ENCODE measurements at regions not wholly inside any gene's neighbourhood (a gene's known extent, or its start where the extent isn't known, plus 50 kb on each side); places are given as distances from the start of the nearest gene placed in this dataset.

GRCh38 chr21:38997051-38997842 is 186.0 kb downstream of the PSMG1 start:
- no peak for DNase-seq

GRCh38 chr21:38996355-38996754 is 186.9 kb downstream of the PSMG1 start:
- DNase-seq, result no peak

GRCh38 chr21:38995731-38996130 is 187.5 kb downstream of the PSMG1 start:
- no peak for DNase-seq

GRCh38 chr21:38995071-38995669 is 188.1 kb downstream of the PSMG1 start:
- DNase-seq, result no peak

- DNase-seq, result no peak
Measured at GRCh38 chr21:38994042-38994441, 188.3 kb downstream of the ETS2 start.

GRCh38 chr21:38993561-38993960 is 187.8 kb downstream of the ETS2 start:
- no peak for DNase-seq

GRCh38 chr21:38992737-38993136 is 187.0 kb downstream of the ETS2 start:
- no peak for DNase-seq

GRCh38 chr21:38990424-38990794 is 184.7 kb downstream of the ETS2 start:
- no peak for DNase-seq

GRCh38 chr21:38989745-38990423 is 184.2 kb downstream of the ETS2 start:
- DNase-seq, result no peak

GRCh38 chr21:38989379-38989744 is 183.6 kb downstream of the ETS2 start:
- DNase-seq, result no peak

- no peak for DNase-seq
Measured at GRCh38 chr21:38988509-38989378, 183.0 kb downstream of the ETS2 start.

GRCh38 chr21:38987633-38988508 is 182.1 kb downstream of the ETS2 start:
- DNase-seq, result peak; percentile 46

GRCh38 chr21:38986806-38987632 is 181.3 kb downstream of the ETS2 start:
- no peak for DNase-seq

GRCh38 chr21:38986406-38986805 is 180.7 kb downstream of the ETS2 start:
- DNase-seq, result no peak

GRCh38 chr21:38985568-38986378 is 180.0 kb downstream of the ETS2 start:
- DNase-seq, result no peak

- no peak for DNase-seq
Measured at GRCh38 chr21:38984982-38985567, 179.3 kb downstream of the ETS2 start.

- DNase-seq, result no peak
Measured at GRCh38 chr21:38984568-38984967, 178.8 kb downstream of the ETS2 start.

- no peak for DNase-seq
Measured at GRCh38 chr21:38983560-38983959, 177.8 kb downstream of the ETS2 start.

GRCh38 chr21:38982804-38983203 is 177.1 kb downstream of the ETS2 start:
- no peak for DNase-seq

GRCh38 chr21:38982096-38982495 is 176.4 kb downstream of the ETS2 start:
- DNase-seq, result no peak
